OCI-LY1 (cell line): ENCODE measurements at regions not wholly inside any gene's neighbourhood (a gene's known extent, or its start where the extent isn't known, plus 50 kb on each side); places are given as distances from the start of the nearest gene placed in this dataset.

ENCODE experiments used
- EZH2 ChIP-seq: fragments of 200-600 bp; sonication (generic), shearing (Covaris generic); IDR thresholded peaks from 2 replicates; pipeline ENCODE4 v1.8.0; 2017; ENCODE audit warnings: borderline replicate concordance, mixed run types, mild to moderate bottlenecking, antibody characterized with exemption, low read length, moderate library complexity, mixed read lengths
- TF ChIP-seq, protein P1 (sequence below): fragments of 200-600 bp; sonication (generic), shearing (Covaris generic); IDR thresholded peaks from 2 replicates; pipeline ENCODE4 v1.5.1; 2017; ENCODE audit warnings: mild to moderate bottlenecking, antibody characterized with exemption, low read length, moderate library complexity, mixed read lengths

DNA sequence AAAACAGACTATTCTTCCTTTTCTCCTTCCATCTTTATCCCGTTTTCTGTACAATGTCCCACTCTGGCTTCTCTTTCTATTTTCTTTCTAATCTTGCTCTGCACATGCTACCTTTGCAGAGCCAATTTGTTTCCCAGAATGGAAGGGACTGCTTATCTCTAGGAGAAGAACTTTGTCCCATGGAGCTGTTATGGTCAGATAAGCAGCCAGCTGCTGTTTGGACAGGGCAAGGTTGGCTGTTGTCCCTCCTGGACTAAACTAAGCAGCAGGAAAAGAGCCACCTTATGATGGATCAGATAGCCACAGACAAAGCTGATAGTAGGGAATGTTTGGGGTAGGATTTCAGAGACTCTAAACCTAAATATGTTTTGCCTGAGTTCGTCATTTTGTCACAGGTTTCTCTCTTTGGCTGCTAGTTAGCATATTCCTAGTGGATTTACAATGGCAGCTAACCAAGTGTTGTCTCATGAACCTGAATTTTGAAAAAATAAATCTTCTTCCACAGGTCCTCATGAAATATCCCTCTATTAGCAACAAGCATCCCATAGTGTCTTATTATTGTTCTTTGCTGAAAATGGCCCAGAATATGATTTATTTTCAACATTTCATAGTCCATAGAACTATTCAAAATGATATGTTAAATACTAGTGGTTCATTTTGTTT is 262.8 kb downstream of the SLC16A7 start:
- TF ChIP-seq, protein P1, sequence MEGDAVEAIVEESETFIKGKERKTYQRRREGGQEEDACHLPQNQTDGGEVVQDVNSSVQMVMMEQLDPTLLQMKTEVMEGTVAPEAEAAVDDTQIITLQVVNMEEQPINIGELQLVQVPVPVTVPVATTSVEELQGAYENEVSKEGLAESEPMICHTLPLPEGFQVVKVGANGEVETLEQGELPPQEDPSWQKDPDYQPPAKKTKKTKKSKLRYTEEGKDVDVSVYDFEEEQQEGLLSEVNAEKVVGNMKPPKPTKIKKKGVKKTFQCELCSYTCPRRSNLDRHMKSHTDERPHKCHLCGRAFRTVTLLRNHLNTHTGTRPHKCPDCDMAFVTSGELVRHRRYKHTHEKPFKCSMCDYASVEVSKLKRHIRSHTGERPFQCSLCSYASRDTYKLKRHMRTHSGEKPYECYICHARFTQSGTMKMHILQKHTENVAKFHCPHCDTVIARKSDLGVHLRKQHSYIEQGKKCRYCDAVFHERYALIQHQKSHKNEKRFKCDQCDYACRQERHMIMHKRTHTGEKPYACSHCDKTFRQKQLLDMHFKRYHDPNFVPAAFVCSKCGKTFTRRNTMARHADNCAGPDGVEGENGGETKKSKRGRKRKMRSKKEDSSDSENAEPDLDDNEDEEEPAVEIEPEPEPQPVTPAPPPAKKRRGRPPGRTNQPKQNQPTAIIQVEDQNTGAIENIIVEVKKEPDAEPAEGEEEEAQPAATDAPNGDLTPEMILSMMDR = no peak
- no peak for TF ChIP-seq EZH2
